ENCODE measurements at regions not wholly inside any gene's neighbourhood (a gene's known extent, or its start where the extent isn't known, plus 50 kb on each side); places are given as distances from the start of the nearest gene placed in this dataset.

GRCh38 chr1:98500324-98500723, 161.2 kb upstream of the SNX7 start:
- H3K4me3 Mint-ChIP-seq: no peak overlapping the region
- peaks cover 0 to 2% (median 1%) of the 10 kb centered on the region in 3 donors for H3K9me3 Mint-ChIP-seq
- H3K36me3 Mint-ChIP-seq: peaks cover 1% of the 10 kb centered on the region
- peak overlapping the region in 1 of 3 donors; percentile 47 for H3K27ac Mint-ChIP-seq
- H3K4me1 Mint-ChIP-seq: no peaks in the 10 kb centered on the region
- no peaks in the 10 kb centered on the region for H3K27me3 Mint-ChIP-seq

- no peaks in the 10 kb centered on the region for H3K27me3 Mint-ChIP-seq
- H3K9me3 Mint-ChIP-seq: peaks cover 0 to 2% (median 0%) of the 10 kb centered on the region in 3 donors
- peaks cover 1% of the 10 kb centered on the region for H3K36me3 Mint-ChIP-seq
- no peaks in the 10 kb centered on the region for H3K4me1 Mint-ChIP-seq
- no peak overlapping the region for H3K27ac Mint-ChIP-seq
- H3K4me3 Mint-ChIP-seq: no peak overlapping the region
These were observed 162.9 kb upstream of the SNX7 start for GRCh38 chr1:98498651-98499050.

- Mint-ChIP-seq H3K36me3 (peaks cover 1% of the 10 kb centered on the region), H3K27ac (no peak overlapping the region), H3K4me3 (no peak overlapping the region), H3K9me3 (peaks cover 0 to 2% (median 0%) of the 10 kb centered on the region in 3 donors), H3K27me3 (no peaks in the 10 kb centered on the region), H3K4me1 (no peaks in the 10 kb centered on the region)
These were observed 164.0 kb upstream of the SNX7 start for GRCh38 chr1:98497497-98497896.

GRCh38 chr1:98496256-98496995, 165.1 kb upstream of the SNX7 start:
- Mint-ChIP-seq H3K4me1 (no peaks in the 10 kb centered on the region), H3K36me3 (no peaks in the 10 kb centered on the region), H3K9me3 (peaks cover 0 to 2% (median 2%) of the 10 kb centered on the region in 3 donors), H3K27ac (no peak overlapping the region), H3K27me3 (no peaks in the 10 kb centered on the region), H3K4me3 (no peak overlapping the region)

- peaks cover 0 to 2% (median 2%) of the 10 kb centered on the region in 3 donors for H3K9me3 Mint-ChIP-seq
- no peaks in the 10 kb centered on the region for H3K4me1 Mint-ChIP-seq
- no peak overlapping the region for H3K27ac Mint-ChIP-seq
- no peaks in the 10 kb centered on the region for H3K36me3 Mint-ChIP-seq
- H3K27me3 Mint-ChIP-seq: no peaks in the 10 kb centered on the region
- H3K4me3 Mint-ChIP-seq: no peak overlapping the region
These were observed 168.1 kb upstream of the SNX7 start for GRCh38 chr1:98493469-98493868.

GRCh38 chr1:98490099-98490498, 171.4 kb upstream of the SNX7 start:
- Mint-ChIP-seq H3K27ac (no peak overlapping the region), H3K36me3 (no peaks in the 10 kb centered on the region), H3K27me3 (no peaks in the 10 kb centered on the region)

GRCh38 chr1:98487620-98488019, 173.9 kb upstream of the SNX7 start:
- no peaks in the 10 kb centered on the region for H3K4me1 Mint-ChIP-seq
- peaks cover 3% of the 10 kb centered on the region for H3K36me3 Mint-ChIP-seq
- H3K4me3 Mint-ChIP-seq: no peak overlapping the region
- H3K27me3 Mint-ChIP-seq: no peaks in the 10 kb centered on the region
- peaks cover 0 to 2% (median 2%) of the 10 kb centered on the region in 3 donors for H3K9me3 Mint-ChIP-seq
- H3K27ac Mint-ChIP-seq: no peak overlapping the region

More at GRCh38 chr1:98490099-98490498, 171.4 kb upstream of the SNX7 start:
- Mint-ChIP-seq H3K4me3 (no peak overlapping the region), H3K4me1 (no peaks in the 10 kb centered on the region), H3K9me3 (peaks cover 0 to 2% (median 2%) of the 10 kb centered on the region in 3 donors)

- Mint-ChIP-seq H3K9me3 (peaks cover 0 to 2% (median 0%) of the 10 kb centered on the region in 3 donors), H3K4me1 (no peaks in the 10 kb centered on the region), H3K27me3 (no peaks in the 10 kb centered on the region), H3K4me3 (no peak overlapping the region), H3K27ac (no peak overlapping the region), H3K36me3 (peaks cover 3% of the 10 kb centered on the region)
These were observed 178.9 kb upstream of the SNX7 start for GRCh38 chr1:98482611-98483010.

- Mint-ChIP-seq H3K27me3 (no peaks in the 10 kb centered on the region), H3K4me1 (no peaks in the 10 kb centered on the region), H3K36me3 (peaks cover 3% of the 10 kb centered on the region), H3K27ac (no peak overlapping the region), H3K4me3 (no peak overlapping the region), H3K9me3 (peaks cover 0 to 2% (median 0%) of the 10 kb centered on the region in 3 donors)
These were observed 181.2 kb upstream of the SNX7 start for GRCh38 chr1:98480271-98480670.

GRCh38 chr1:98478121-98478520, 183.4 kb upstream of the SNX7 start:
- no peaks in the 10 kb centered on the region for H3K27me3 Mint-ChIP-seq
- no peak overlapping the region for H3K4me3 Mint-ChIP-seq
- no peaks in the 10 kb centered on the region for H3K4me1 Mint-ChIP-seq
- peaks cover 0 to 2% (median 0%) of the 10 kb centered on the region in 3 donors for H3K9me3 Mint-ChIP-seq
- no peak overlapping the region for H3K27ac Mint-ChIP-seq
- H3K36me3 Mint-ChIP-seq: peaks cover 1% of the 10 kb centered on the region

- Mint-ChIP-seq H3K9me3 (no peaks in the 10 kb centered on the region), H3K4me1 (no peaks in the 10 kb centered on the region), H3K36me3 (no peaks in the 10 kb centered on the region), H3K27me3 (no peaks in the 10 kb centered on the region), H3K27ac (no peak overlapping the region), H3K4me3 (no peak overlapping the region)
These were observed 188.6 kb upstream of the SNX7 start for GRCh38 chr1:98472878-98473277.

GRCh38 chr1:98471633-98472032, 189.9 kb upstream of the SNX7 start:
- Mint-ChIP-seq H3K27me3 (no peaks in the 10 kb centered on the region), H3K9me3 (no peaks in the 10 kb centered on the region), H3K36me3 (no peaks in the 10 kb centered on the region), H3K4me1 (no peaks in the 10 kb centered on the region), H3K27ac (no peak overlapping the region), H3K4me3 (no peak overlapping the region)

- Mint-ChIP-seq H3K36me3 (no peaks in the 10 kb centered on the region), H3K27ac (no peak overlapping the region), H3K4me1 (no peaks in the 10 kb centered on the region), H3K9me3 (peaks cover 0 to 2% (median 0%) of the 10 kb centered on the region in 3 donors), H3K4me3 (no peak overlapping the region), H3K27me3 (no peaks in the 10 kb centered on the region)
These were observed 193.3 kb upstream of the SNX7 start for GRCh38 chr1:98468111-98468717.

GRCh38 chr1:98467586-98467985, 193.9 kb upstream of the SNX7 start:
- Mint-ChIP-seq H3K27me3 (no peaks in the 10 kb centered on the region), H3K36me3 (no peaks in the 10 kb centered on the region), H3K27ac (no peak overlapping the region), H3K4me1 (no peaks in the 10 kb centered on the region), H3K4me3 (no peak overlapping the region), H3K9me3 (peaks cover 0 to 2% (median 0%) of the 10 kb centered on the region in 3 donors)

- Mint-ChIP-seq H3K27ac (no peak overlapping the region), H3K9me3 (peaks cover 0 to 2% (median 0%) of the 10 kb centered on the region in 3 donors), H3K36me3 (no peaks in the 10 kb centered on the region), H3K27me3 (no peaks in the 10 kb centered on the region), H3K4me1 (no peaks in the 10 kb centered on the region), H3K4me3 (no peak overlapping the region)
These were observed 194.4 kb upstream of the SNX7 start for GRCh38 chr1:98467122-98467521.

GRCh38 chr1:98461873-98462385, 199.6 kb upstream of the SNX7 start:
- Mint-ChIP-seq H3K27me3 (no peaks in the 10 kb centered on the region), H3K36me3 (no peaks in the 10 kb centered on the region), H3K4me1 (no peaks in the 10 kb centered on the region), H3K9me3 (peaks cover 0 to 2% (median 2%) of the 10 kb centered on the region in 3 donors), H3K27ac (no peak overlapping the region), H3K4me3 (no peak overlapping the region)

Measured in IgD-negative memory B cell (primary cell).